D721Med (cell line): ENCODE measurements at regions not wholly inside any gene's neighbourhood (a gene's known extent, or its start where the extent isn't known, plus 50 kb on each side); places are given as distances from the start of the nearest gene placed in this dataset.

ENCODE experiments used
- DNase-seq: peaks from one replicate; pipeline ENCODE4 v3.0.0; 2011; ENCODE audit warnings: low spot score; ENCODE audit not compliant: insufficient read length
- FAIRE-seq: peaks from 2 replicates; lab custom pipeline; 2011; peaks lifted over from hg19 to GRCh38; lab: Jason Lieb, UNC
- CTCF ChIP-seq: IDR thresholded peaks from 2 replicates; pipeline ENCODE4 v1.5.1; 2012; ENCODE audit warnings: mild to moderate bottlenecking, control low read depth; ENCODE audit not compliant: insufficient read depth; ENCODE audit errors: missing control alignments

GRCh38 chr5:74576941-74577456, 63.5 kb downstream of the ENC1 start:
- no peak for TF ChIP-seq CTCF
- FAIRE-seq: no peak
- DNase-seq: no peak

GRCh38 chr5:74575741-74576538, 64.6 kb downstream of the ENC1 start:
- TF ChIP-seq CTCF: no peak
- FAIRE-seq: no peak
- no peak for DNase-seq

- DNase-seq: no peak
- no peak for TF ChIP-seq CTCF
- no peak for FAIRE-seq
Observed at GRCh38 chr5:74570250-74570649, 70.3 kb downstream of the ENC1 start.

- FAIRE-seq: no peak
- no peak for TF ChIP-seq CTCF
- no peak for DNase-seq
Observed at GRCh38 chr5:74567411-74567995, 73.0 kb downstream of the ENC1 start.

- DNase-seq (no peak), FAIRE-seq (no peak)
- TF ChIP-seq CTCF: no peak
Observed at GRCh38 chr5:74562122-74562521, 78.4 kb downstream of the ENC1 start.

- FAIRE-seq (no peak), DNase-seq (no peak)
- no peak for TF ChIP-seq CTCF
Observed at GRCh38 chr5:74560245-74560644, 80.3 kb downstream of the ENC1 start.
